CD14-positive monocyte (primary cell): ENCODE measurements at regions not wholly inside any gene's neighbourhood (a gene's known extent, or its start where the extent isn't known, plus 50 kb on each side); places are given as distances from the start of the nearest gene placed in this dataset.

Source experiments
- DNase-seq, 3 donors: peaks; one replicate each; pipeline ENCODE4 v3.0.0-alpha.2; 2011 to 2022
- H2AFZ ChIP-seq: 2 replicates; pipeline ENCODE4 v1.6.0; 2012; ENCODE audit warnings: mild to moderate bottlenecking, low read depth, low read length, inconsistent platforms; ENCODE audit not compliant: insufficient read depth, poor library complexity, severe bottlenecking
- H3K27ac ChIP-seq, 2 donors: 1 replicate in 1 of 2; 2 replicates in 1 of 2; pipeline ENCODE4 v1.5.1; 2012 to 2013; ENCODE audit warnings: low read length in 2 of 2, control low read depth in 1 of 2, inconsistent platforms in 1 of 2, low read depth in 1 of 2, mild to moderate bottlenecking in 1 of 2
- H3K27me3 ChIP-seq, 2 donors: one replicate each; pipeline versions ENCODE4 v1.6.0 to v1.6.1; 2011 to 2013; ENCODE audit warnings: low read length in 2 of 2; ENCODE audit not compliant: control insufficient read depth in 2 of 2, insufficient read depth in 2 of 2
- H3K36me3 ChIP-seq, 2 donors: replicated peaks in 1 of 2; 1 replicate in 1 of 2; 2 replicates in 1 of 2; pipeline versions ENCODE4 v1.5.1 to v1.6.1; 2012 to 2013; ENCODE audit warnings: low read length in 2 of 2, control low read depth in 1 of 2, inconsistent platforms in 1 of 2, mild to moderate bottlenecking in 1 of 2; ENCODE audit not compliant: insufficient read depth in 2 of 2, control insufficient read depth in 1 of 2
- H3K4me1 ChIP-seq, 2 donors: 1 replicate in 1 of 2; 2 replicates in 1 of 2; pipeline versions ENCODE4 v1.5.1 to v1.6.1; 2012 to 2013; ENCODE audit warnings: low read length in 2 of 2, control low read depth in 1 of 2, inconsistent platforms in 1 of 2, mild to moderate bottlenecking in 1 of 2, moderate library complexity in 1 of 2; ENCODE audit not compliant: insufficient read depth in 2 of 2, control insufficient read depth in 1 of 2
- H3K4me2 ChIP-seq: replicated peaks from 2 replicates; pipeline ENCODE3; 2012; ENCODE audit warnings: low read length, moderate library complexity, mild to moderate bottlenecking; ENCODE audit not compliant: poor library complexity, severe bottlenecking; ENCODE audit errors: extremely low read depth
- H3K4me3 ChIP-seq, 3 experiments: fragments of 200-600 bp in 1 of 3; sonication (generic) in 1 of 3; replicated peaks in 1 of 3; 1 replicate in 2 of 3; 2 replicates in 1 of 3; pipeline ENCODE4 v1.5.1; 2011 to 2013; ENCODE audit warnings: low read length in 3 of 3, mild to moderate bottlenecking in 3 of 3, control low read depth in 2 of 3, low read depth in 2 of 3, inconsistent platforms in 1 of 3, moderate library complexity in 1 of 3
- H3K79me2 ChIP-seq: 2 replicates; pipeline ENCODE4 v1.6.0; 2012; ENCODE audit warnings: mild to moderate bottlenecking, control low read depth, inconsistent platforms, low read length, moderate library complexity; ENCODE audit not compliant: insufficient read depth
- H3K9ac ChIP-seq: 2 replicates; pipeline ENCODE4 v1.6.0; 2017; ENCODE audit warnings: low read length, mild to moderate bottlenecking; ENCODE audit not compliant: insufficient read depth, poor library complexity, severe bottlenecking
- H3K9me3 ChIP-seq, 2 donors: replicated peaks in 1 of 2; 1 replicate in 1 of 2; 2 replicates in 1 of 2; pipeline versions ENCODE4 v1.5.1 to v1.6.1; 2012 to 2013; ENCODE audit warnings: low read length in 2 of 2, control low read depth in 1 of 2; ENCODE audit not compliant: control insufficient read depth in 1 of 2, insufficient read depth in 1 of 2
- H4K20me1 ChIP-seq: 2 replicates; pipeline ENCODE4 v1.6.0; 2012; ENCODE audit warnings: mild to moderate bottlenecking, low read length, control low read depth, moderate library complexity; ENCODE audit not compliant: insufficient read depth
- H3K27ac Mint-ChIP-seq, 7 donors: one replicate each; pipeline ENCODE4 v1.8.0; 2020; ENCODE audit warnings: mild to moderate bottlenecking in 7 of 7, mixed read lengths in 7 of 7, moderate library complexity in 6 of 7, inconsistent platforms in 2 of 7
- H3K27me3 Mint-ChIP-seq, 3 donors: one replicate each; pipeline ENCODE4 v1.8.0; 2021 to 2022; ENCODE audit warnings: low read depth in 3 of 3, mild to moderate bottlenecking in 3 of 3, mixed read lengths in 3 of 3, moderate library complexity in 3 of 3, inconsistent platforms in 1 of 3
- H3K36me3 Mint-ChIP-seq, 2 donors: one replicate each; pipeline ENCODE4 v1.8.0; 2020; ENCODE audit warnings: mixed read lengths in 2 of 2, inconsistent platforms in 1 of 2, mild to moderate bottlenecking in 1 of 2
- H3K4me1 Mint-ChIP-seq: one replicate; pipeline ENCODE4 v1.8.0; 2020; ENCODE audit warnings: mild to moderate bottlenecking, mixed read lengths
- H3K4me3 Mint-ChIP-seq, 2 donors: one replicate each; pipeline ENCODE4 v1.8.0; 2020; ENCODE audit warnings: mild to moderate bottlenecking in 2 of 2, mixed read lengths in 2 of 2, moderate library complexity in 1 of 2
- H3K9me3 Mint-ChIP-seq, 7 donors: one replicate each; pipeline ENCODE4 v1.8.0; 2020 to 2022; ENCODE audit warnings: mixed read lengths in 7 of 7, mild to moderate bottlenecking in 6 of 7, moderate library complexity in 6 of 7, inconsistent platforms in 2 of 7
- WGBS: methylation state at CpG from one replicate; pipeline ENCODE4 v1.1.5; 2013; ENCODE audit warnings: missing lambda C conversion rate; ENCODE audit not compliant: insufficient coverage; 5-methylcytosine and 5-hydroxymethylcytosine counted together
- intact Hi-C, 2 donors: fragments of 100-400 bp; cut with micrococcal nuclease; formaldehyde crosslinking; loops; one replicate each; pipeline versions ENCODE4 v1.15.0 to v1.15.1; 2023
- TF ChIP-seq, protein P1 (sequence below): fragments of 200-600 bp; IDR thresholded peaks from one replicate; pipeline ENCODE4 v1.8.0; 2022; ENCODE audit warnings: antibody characterized with exemption, mild to moderate bottlenecking

DNA sequence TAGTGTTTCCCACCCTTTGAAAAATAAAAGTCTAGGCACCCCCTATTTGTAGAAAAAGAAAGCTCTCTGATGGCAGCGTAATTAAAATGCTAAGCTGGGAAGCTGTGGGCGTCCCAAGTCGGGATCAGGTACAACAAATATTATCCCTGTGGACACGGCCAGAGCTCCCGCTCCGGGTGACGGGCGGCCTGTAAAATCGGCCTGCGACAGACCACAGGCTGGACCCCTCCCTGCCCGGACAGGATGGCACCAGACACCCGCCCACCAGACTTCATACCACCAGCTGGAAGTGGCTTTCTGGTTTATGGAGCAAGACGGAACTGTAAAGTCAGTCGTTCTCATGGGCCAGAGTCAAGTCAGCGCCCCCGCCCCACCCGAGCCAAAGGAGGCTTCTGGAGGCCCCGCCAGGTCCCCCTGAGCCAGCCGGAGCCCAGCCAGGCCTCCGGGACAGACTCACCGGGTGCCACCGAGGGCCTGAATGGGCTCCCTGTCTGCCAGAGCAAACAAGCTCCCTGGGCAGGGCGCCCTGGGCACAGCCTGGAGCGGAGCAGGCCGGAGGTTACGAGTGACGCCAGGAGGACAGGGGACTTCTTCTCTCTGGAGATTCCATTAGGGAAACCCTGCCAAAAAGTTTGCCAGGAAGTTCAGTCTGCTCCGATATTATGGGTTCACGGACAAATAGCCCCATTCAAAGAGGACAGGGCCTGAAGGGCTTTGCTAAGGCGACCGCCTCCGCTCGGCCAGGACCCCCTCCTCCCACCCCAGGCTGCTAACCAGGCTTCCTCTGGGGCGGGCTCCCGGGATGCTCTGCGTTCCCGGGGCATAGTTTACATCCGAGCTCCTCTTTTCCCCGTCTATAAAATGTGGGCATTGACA is 173.7 kb downstream of the ERCC6L2 start:
- H3K27ac Mint-ChIP-seq, result no peak overlapping the region
- no peak overlapping the region for H3K4me3 Mint-ChIP-seq
- DNase-seq, result no peak
- Histone ChIP-seq H3K36me3 (no peaks in the 10 kb centered on the region), H4K20me1 (no peaks in the 10 kb centered on the region), H3K4me1 (no peaks in the 10 kb centered on the region), H3K27ac (no peak overlapping the region), H2AFZ (no peak overlapping the region), H3K4me2 (no peak overlapping the region), H3K4me3 (no peak overlapping the region), H3K27me3 (no peaks in the 10 kb centered on the region), H3K79me2 (no peaks in the 10 kb centered on the region), H3K9ac (no peak overlapping the region), H3K9me3 (peaks cover 0 to 9% of the 10 kb centered on the region in 2 donors)
- TF ChIP-seq, protein P1, sequence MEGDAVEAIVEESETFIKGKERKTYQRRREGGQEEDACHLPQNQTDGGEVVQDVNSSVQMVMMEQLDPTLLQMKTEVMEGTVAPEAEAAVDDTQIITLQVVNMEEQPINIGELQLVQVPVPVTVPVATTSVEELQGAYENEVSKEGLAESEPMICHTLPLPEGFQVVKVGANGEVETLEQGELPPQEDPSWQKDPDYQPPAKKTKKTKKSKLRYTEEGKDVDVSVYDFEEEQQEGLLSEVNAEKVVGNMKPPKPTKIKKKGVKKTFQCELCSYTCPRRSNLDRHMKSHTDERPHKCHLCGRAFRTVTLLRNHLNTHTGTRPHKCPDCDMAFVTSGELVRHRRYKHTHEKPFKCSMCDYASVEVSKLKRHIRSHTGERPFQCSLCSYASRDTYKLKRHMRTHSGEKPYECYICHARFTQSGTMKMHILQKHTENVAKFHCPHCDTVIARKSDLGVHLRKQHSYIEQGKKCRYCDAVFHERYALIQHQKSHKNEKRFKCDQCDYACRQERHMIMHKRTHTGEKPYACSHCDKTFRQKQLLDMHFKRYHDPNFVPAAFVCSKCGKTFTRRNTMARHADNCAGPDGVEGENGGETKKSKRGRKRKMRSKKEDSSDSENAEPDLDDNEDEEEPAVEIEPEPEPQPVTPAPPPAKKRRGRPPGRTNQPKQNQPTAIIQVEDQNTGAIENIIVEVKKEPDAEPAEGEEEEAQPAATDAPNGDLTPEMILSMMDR, result no peak
- peaks cover 7 to 9% (median 8%) of the 10 kb centered on the region in 3 donors for H3K27me3 Mint-ChIP-seq
- H3K4me1 Mint-ChIP-seq, result no peaks in the 10 kb centered on the region
- H3K36me3 Mint-ChIP-seq, result no peaks in the 10 kb centered on the region
- 96% methylated on average over 35 of the region's 39 CpGs for WGBS
- intact Hi-C loops, result no loop called here
- H3K9me3 Mint-ChIP-seq, result peaks cover 0 to 9% (median 4%) of the 10 kb centered on the region in 7 donors

DNA sequence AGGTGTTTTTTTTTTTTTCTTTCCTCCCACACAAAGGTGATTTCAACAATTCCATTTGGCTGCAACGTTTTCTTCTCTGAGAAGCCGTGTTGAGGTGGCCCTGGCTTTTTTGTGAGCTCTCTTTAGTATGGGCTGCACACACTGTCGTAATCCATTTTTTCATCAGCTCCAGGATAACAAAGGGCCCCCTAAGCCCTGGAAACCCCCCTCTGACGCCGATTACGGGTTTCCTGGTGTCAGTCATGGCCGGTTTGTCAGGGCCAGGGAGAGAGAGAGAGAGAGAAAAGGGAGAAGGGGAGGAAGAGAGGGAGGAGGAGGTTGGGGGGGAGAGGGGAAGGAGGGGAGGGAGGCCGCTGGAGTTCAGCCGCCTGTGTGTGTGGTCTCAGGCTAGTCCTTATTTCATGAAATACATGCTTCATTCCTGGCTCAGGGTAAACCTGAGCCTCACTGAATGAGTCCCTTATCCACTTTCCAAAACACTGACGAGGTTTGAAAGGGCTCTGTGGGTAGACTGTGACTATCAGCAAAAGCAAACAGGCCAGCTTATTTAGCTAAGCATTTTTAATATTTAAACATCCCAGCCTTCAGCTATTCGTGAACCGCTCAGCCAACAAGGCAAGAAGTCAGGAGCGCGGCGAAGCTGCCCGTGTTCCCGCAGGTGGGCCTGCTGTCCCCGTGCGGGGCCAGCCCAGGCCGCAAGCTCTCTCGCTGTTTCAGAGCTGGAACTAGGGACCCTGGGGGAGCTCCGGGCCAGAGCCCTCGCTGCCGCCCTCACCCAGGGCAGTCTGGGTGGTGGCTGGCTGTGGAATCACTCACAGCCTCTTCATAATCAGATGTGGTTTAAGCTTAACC is 172.8 kb downstream of the ERCC6L2 start:
- no peaks in the 10 kb centered on the region for H4K20me1 ChIP-seq
- peak overlapping the region; percentile 35 for H2AFZ ChIP-seq
- H3K27ac ChIP-seq, result no peak overlapping the region
- H3K36me3 ChIP-seq, result no peaks in the 10 kb centered on the region
- H3K9ac ChIP-seq, result no peak overlapping the region
- Mint-ChIP-seq H3K27ac (no peak overlapping the region), H3K9me3 (peaks cover 0 to 6% (median 4%) of the 10 kb centered on the region in 7 donors), H3K4me3 (no peak overlapping the region), H3K27me3 (peaks cover 5 to 11% (median 8%) of the 10 kb centered on the region in 3 donors), H3K36me3 (no peaks in the 10 kb centered on the region), H3K4me1 (no peaks in the 10 kb centered on the region)
- 62% methylated on average over 15 of the region's 24 CpGs for WGBS
- no peak overlapping the region for H3K4me2 ChIP-seq
- TF ChIP-seq, protein P1, result no peak
- H3K9me3 ChIP-seq, result peaks cover 0 to 4% of the 10 kb centered on the region in 2 donors
- no peaks in the 10 kb centered on the region for H3K79me2 ChIP-seq
- H3K4me3 ChIP-seq, result no peak overlapping the region
- H3K4me1 ChIP-seq, result no peaks in the 10 kb centered on the region
- DNase-seq, result peak in 1 of 3 donors; percentile 19
- no peaks in the 10 kb centered on the region for H3K27me3 ChIP-seq
- intact Hi-C loops, result no loop called here
